ENCODE measurements at regions not wholly inside any gene's neighbourhood (a gene's known extent, or its start where the extent isn't known, plus 50 kb on each side); places are given as distances from the start of the nearest gene placed in this dataset.

DNA sequence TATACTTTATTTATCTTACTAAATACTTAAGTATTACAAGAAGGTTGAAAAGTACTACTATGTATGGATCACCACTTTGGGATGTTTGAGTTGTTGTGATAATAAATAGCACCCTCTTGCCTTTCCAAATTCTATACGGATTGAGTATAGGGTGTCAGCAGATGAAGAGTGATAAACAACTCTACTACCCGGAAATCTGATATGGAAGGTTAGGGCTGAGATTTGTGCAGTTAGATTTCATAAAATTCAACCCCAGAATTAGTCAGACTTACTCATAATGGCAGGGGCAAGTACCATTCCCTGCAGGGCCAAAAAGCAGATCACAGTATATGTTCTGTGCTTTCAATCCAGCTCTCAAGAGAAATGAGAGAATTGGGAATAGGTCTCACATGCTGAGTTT, 1008.9 kb upstream of the PCDH7 start:
- H3K27me3 ChIP-seq: no peaks in the 10 kb centered on the region
- WGBS: 61% methylated on average over 2 of the region's 2 CpGs

DNA sequence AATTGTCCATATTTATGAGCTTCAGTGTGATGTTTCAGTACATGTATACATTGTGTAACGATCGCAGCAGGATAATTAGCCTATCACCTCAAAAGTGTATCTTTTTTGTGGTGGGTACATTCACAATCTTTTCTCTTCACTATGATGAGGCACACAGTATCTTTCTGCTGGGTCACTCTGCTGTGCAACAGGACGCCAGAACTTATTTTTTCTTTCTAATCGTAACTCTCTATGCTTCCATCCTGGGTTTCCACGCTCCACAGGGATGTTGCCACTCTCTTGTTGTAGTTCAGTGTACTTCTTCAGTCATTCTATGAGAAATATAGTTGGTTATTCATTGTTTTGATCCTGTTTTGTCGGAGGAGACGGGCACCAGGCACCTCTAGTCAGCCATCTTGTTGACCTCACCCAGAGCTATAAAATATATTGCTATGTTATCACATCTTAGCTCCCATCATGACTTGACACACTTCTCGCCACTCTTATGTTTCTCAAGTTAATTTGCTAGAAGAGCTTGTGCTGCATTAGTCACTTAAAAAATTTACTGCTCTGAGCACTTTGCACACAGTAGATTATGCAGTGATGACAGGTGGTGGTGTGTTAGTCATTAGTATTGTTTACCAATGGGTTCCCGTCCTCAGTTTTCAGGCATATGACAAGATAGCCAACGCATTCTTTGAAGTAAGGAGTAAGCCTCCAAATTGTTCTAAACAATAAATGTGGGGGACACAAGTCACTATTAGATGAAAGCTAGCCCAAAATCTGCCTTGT, 1002.7 kb upstream of the PCDH7 start:
- DNase-seq (ENCODE audit: low spot score in 2 of 2): no peak
- Histone ChIP-seq H3K4me3 (no peak overlapping the region), H3K4me1 (no peaks in the 10 kb centered on the region), H3K27ac (no peak overlapping the region), H3K9me3 (no peaks in the 10 kb centered on the region), H3K27me3 (no peaks in the 10 kb centered on the region), H3K36me3 (no peaks in the 10 kb centered on the region)
- no peak for TF ChIP-seq EP300 (IDR thresholded peaks at IDR 0.05)
- no peak for TF ChIP-seq POLR2AphosphoS5 (IDR thresholded peaks at IDR 0.05)
- WGBS: 75% methylated on average over 10 of the region's 10 CpGs

More for the DNA sequence above, 1008.9 kb upstream of the PCDH7 start:
- no peaks in the 10 kb centered on the region for H3K9me3 ChIP-seq
- H3K27ac ChIP-seq: no peak overlapping the region
- no peak for DNase-seq (ENCODE audit: low spot score in 2 of 2)
- H3K4me1 ChIP-seq: no peaks in the 10 kb centered on the region
- no peaks in the 10 kb centered on the region for H3K36me3 ChIP-seq
- TF ChIP-seq POLR2A (IDR thresholded peaks at IDR 0.05) (no peak), POLR2AphosphoS5 (IDR thresholded peaks at IDR 0.05) (no peak), EP300 (IDR thresholded peaks at IDR 0.05) (no peak)
- TF ChIP-seq, protein P1, sequence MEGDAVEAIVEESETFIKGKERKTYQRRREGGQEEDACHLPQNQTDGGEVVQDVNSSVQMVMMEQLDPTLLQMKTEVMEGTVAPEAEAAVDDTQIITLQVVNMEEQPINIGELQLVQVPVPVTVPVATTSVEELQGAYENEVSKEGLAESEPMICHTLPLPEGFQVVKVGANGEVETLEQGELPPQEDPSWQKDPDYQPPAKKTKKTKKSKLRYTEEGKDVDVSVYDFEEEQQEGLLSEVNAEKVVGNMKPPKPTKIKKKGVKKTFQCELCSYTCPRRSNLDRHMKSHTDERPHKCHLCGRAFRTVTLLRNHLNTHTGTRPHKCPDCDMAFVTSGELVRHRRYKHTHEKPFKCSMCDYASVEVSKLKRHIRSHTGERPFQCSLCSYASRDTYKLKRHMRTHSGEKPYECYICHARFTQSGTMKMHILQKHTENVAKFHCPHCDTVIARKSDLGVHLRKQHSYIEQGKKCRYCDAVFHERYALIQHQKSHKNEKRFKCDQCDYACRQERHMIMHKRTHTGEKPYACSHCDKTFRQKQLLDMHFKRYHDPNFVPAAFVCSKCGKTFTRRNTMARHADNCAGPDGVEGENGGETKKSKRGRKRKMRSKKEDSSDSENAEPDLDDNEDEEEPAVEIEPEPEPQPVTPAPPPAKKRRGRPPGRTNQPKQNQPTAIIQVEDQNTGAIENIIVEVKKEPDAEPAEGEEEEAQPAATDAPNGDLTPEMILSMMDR (IDR thresholded peaks at IDR 0.05): no peak
- H3K4me3 ChIP-seq: no peak overlapping the region

- Histone ChIP-seq H3K4me1 (no peaks in the 10 kb centered on the region), H3K27ac (no peak overlapping the region), H3K36me3 (no peaks in the 10 kb centered on the region), H3K4me3 (no peak overlapping the region), H3K27me3 (no peaks in the 10 kb centered on the region), H3K9me3 (no peaks in the 10 kb centered on the region)
- DNase-seq (ENCODE audit: low spot score in 2 of 2): no peak
- TF ChIP-seq POLR2A (IDR thresholded peaks at IDR 0.05): no peak
- TF ChIP-seq, protein P1 (IDR thresholded peaks at IDR 0.05): no peak
- no peak for TF ChIP-seq EP300 (IDR thresholded peaks at IDR 0.05)
- TF ChIP-seq POLR2AphosphoS5 (IDR thresholded peaks at IDR 0.05): no peak
These were observed 1002.0 kb upstream of the PCDH7 start for GRCh38 chr4:29718136-29718535.

DNA sequence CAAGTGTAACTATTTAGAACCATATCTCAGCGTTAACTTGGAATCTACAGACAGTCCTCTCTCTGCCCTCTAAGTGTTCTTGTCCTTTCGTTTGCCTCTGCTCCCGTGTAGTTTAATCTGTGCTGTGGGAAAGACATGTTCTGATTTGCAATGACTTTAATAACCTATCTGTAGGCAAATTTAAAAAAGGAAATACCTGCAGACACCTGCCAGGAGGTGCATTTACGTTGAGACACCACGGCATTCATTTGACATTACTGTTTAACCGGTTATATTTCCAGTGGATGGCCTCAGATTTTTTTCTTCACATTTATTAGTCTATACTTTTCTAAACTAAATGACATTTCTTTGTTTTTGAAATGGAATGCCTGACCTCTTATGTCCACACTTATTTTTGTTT, 997.9 kb upstream of the PCDH7 start:
- DNase-seq (ENCODE audit: low spot score in 2 of 2): no peak
- Histone ChIP-seq H3K36me3 (no peaks in the 10 kb centered on the region), H3K4me1 (no peaks in the 10 kb centered on the region), H3K9me3 (no peaks in the 10 kb centered on the region), H3K4me3 (no peak overlapping the region), H3K27me3 (no peaks in the 10 kb centered on the region), H3K27ac (no peak overlapping the region)
- no peak for TF ChIP-seq POLR2AphosphoS5 (IDR thresholded peaks at IDR 0.05)
- TF ChIP-seq POLR2A (IDR thresholded peaks at IDR 0.05): no peak
- TF ChIP-seq, protein P1 (IDR thresholded peaks at IDR 0.05): no peak
- no peak for TF ChIP-seq EP300 (IDR thresholded peaks at IDR 0.05)
- 51% methylated on average over 6 of the region's 6 CpGs for WGBS

DNA sequence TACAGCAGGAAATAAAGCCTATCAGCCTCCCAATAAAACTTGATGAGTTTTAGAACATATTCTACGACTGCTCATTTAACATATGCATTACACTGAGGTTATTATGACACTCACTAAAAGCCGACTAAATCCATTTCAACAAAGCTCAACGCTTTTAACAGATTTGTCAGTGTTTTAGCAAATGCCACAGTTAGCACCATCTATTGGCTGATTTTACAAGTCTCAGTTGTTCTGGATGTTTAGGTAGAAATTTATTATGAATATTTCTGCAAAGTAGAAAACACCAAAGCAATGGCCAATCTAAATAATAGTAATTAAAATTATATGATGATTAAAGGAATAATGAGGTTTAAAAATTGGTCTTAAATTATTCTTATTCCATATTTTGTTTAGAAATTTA, 993.2 kb upstream of the PCDH7 start:
- WGBS: 77% methylated on average over 3 of the region's 3 CpGs
- no peaks in the 10 kb centered on the region for H3K27me3 ChIP-seq
- no peaks in the 10 kb centered on the region for H3K4me1 ChIP-seq
- DNase-seq (ENCODE audit: low spot score in 2 of 2): no peak
- H3K27ac ChIP-seq: no peak overlapping the region
- no peaks in the 10 kb centered on the region for H3K36me3 ChIP-seq
- no peak overlapping the region for H3K4me3 ChIP-seq
- TF ChIP-seq POLR2A (IDR thresholded peaks at IDR 0.05): no peak
- TF ChIP-seq POLR2AphosphoS5 (IDR thresholded peaks at IDR 0.05): no peak
- TF ChIP-seq, protein P1 (IDR thresholded peaks at IDR 0.05): no peak
- no peak for TF ChIP-seq EP300 (IDR thresholded peaks at IDR 0.05)
- H3K9me3 ChIP-seq: no peaks in the 10 kb centered on the region

Data from suprapubic skin (tissue), 4 donors.